CD4-positive, alpha-beta T cell (primary cell): ENCODE measurements at regions not wholly inside any gene's neighbourhood (a gene's known extent, or its start where the extent isn't known, plus 50 kb on each side); places are given as distances from the start of the nearest gene placed in this dataset.

Experiments used
- ATAC-seq: fragments of 200-7000 bp; cut with Tn5 transposase; one replicate; pipeline ENCODE4 v1.10.0; 2022; ENCODE audit warnings: mild to moderate bottlenecking; ENCODE audit not compliant: poor library complexity
- CTCF ChIA-PET: fragments of 350-600 bp; sonication (Branson Sonifier 250); formaldehyde crosslinking; loops from one replicate; lab custom pipeline; 2021; ENCODE audit warnings: antibody characterized with exemption, inconsistent platforms; lab: Charles Lee
- POLR2A ChIA-PET: fragments of 350-600 bp; sonication (Branson Sonifier 250); formaldehyde crosslinking; loops from one replicate; lab custom pipeline; 2021; ENCODE audit warnings: antibody characterized with exemption, inconsistent platforms; lab: Charles Lee
- DNase-seq, 14 experiments: peaks; one replicate each; pipeline ENCODE4 v3.0.0-alpha.2; 2013 to 2020; ENCODE audit warnings: mixed read lengths in 2 of 14
- H3K27ac ChIP-seq, 2 donors: one replicate each; pipeline versions ENCODE4 v1.5.1 to v1.7.0; 2013; ENCODE audit warnings: low read length in 2 of 2, low read depth in 1 of 2, mild to moderate bottlenecking in 1 of 2
- H3K27me3 ChIP-seq, 2 experiments: 1 replicate in 1 of 2; 2 replicates in 1 of 2; pipeline versions ENCODE4 v1.6.1 to v1.7.0; 2013; ENCODE audit warnings: low read length in 2 of 2, control low read depth in 1 of 2, mild to moderate bottlenecking in 1 of 2, moderate library complexity in 1 of 2; ENCODE audit not compliant: insufficient read depth in 2 of 2, control insufficient read depth in 1 of 2
- H3K36me3 ChIP-seq: one replicate; pipeline ENCODE4 v1.6.1; 2013; ENCODE audit warnings: low read length, control low read depth; ENCODE audit not compliant: insufficient read depth
- H3K4me1 ChIP-seq: one replicate; pipeline ENCODE4 v1.6.1; 2013; ENCODE audit warnings: low read length, control low read depth; ENCODE audit not compliant: insufficient read depth
- H3K4me3 ChIP-seq: one replicate; pipeline ENCODE4 v1.5.1; 2013; ENCODE audit warnings: mild to moderate bottlenecking, low read length, moderate library complexity
- H3K9me3 ChIP-seq, 2 experiments: 1 replicate in 1 of 2; 2 replicates in 1 of 2; pipeline versions ENCODE4 v1.6.1 to v1.7.0; 2013; ENCODE audit warnings: low read length in 2 of 2, mild to moderate bottlenecking in 2 of 2, control low read depth in 1 of 2, moderate library complexity in 1 of 2; ENCODE audit not compliant: control insufficient read depth in 1 of 2, insufficient read depth in 1 of 2
- H3K27ac Mint-ChIP-seq: one replicate; pipeline ENCODE4 v1.8.0; 2020; ENCODE audit warnings: mixed read lengths
- H3K27me3 Mint-ChIP-seq: one replicate; pipeline ENCODE4 v1.8.0; 2021; ENCODE audit warnings: mixed read lengths
- H3K36me3 Mint-ChIP-seq: one replicate; pipeline ENCODE4 v1.8.0; 2021; ENCODE audit warnings: low read depth, mixed read lengths
- H3K4me1 Mint-ChIP-seq: one replicate; pipeline ENCODE4 v1.8.0; 2021; ENCODE audit warnings: low read depth, mixed read lengths
- H3K4me3 Mint-ChIP-seq: one replicate; pipeline ENCODE4 v1.8.0; 2020; ENCODE audit warnings: mild to moderate bottlenecking, mixed read lengths
- H3K9me3 Mint-ChIP-seq: one replicate; pipeline ENCODE4 v1.8.0; 2020; ENCODE audit warnings: mixed read lengths
- CTCF ChIP-seq: fragments of 200-600 bp; IDR thresholded peaks from one replicate; pipeline ENCODE4 v1.8.0; 2022; ENCODE audit warnings: antibody characterized with exemption, mild to moderate bottlenecking
- intact Hi-C, 2 experiments: fragments of 100-400 bp; cut with DNase I in 1 of 2; cut with micrococcal nuclease in 1 of 2; formaldehyde crosslinking; loops; one replicate each; pipeline versions ENCODE4 v1.15.1 to v1.9.0; 2023 to 2025; cut with DNase I, micrococcal nuclease

- Histone ChIP-seq H3K27ac (no peak overlapping the region), H3K27me3 (peaks cover 4% of the 10 kb centered on the region in 2 experiments), H3K9me3 (peaks cover 0 to under 1% of the 10 kb centered on the region in 2 experiments), H3K4me3 (no peak overlapping the region), H3K36me3 (no peaks in the 10 kb centered on the region), H3K4me1 (no peaks in the 10 kb centered on the region)
- DNase-seq (no peak), ATAC-seq (no peak)
- intact Hi-C loops: no loop called here
- Mint-ChIP-seq H3K27ac (no peak overlapping the region), H3K27me3 (peaks cover 40% of the 10 kb centered on the region), H3K4me3 (no peak overlapping the region), H3K9me3 (peaks cover 5% of the 10 kb centered on the region), H3K4me1 (no peaks in the 10 kb centered on the region), H3K36me3 (no peaks in the 10 kb centered on the region)
- POLR2A ChIA-PET: no interaction called here
- no peak for TF ChIP-seq CTCF
- CTCF ChIA-PET: no interaction called here
Observed at GRCh38 chr22:49408102-49408836, 419.4 kb downstream of the BRD1 start.

- no peak for DNase-seq
- Mint-ChIP-seq H3K27me3 (peaks cover 37% of the 10 kb centered on the region), H3K9me3 (peaks cover 5% of the 10 kb centered on the region), H3K4me1 (no peaks in the 10 kb centered on the region), H3K4me3 (no peak overlapping the region), H3K27ac (no peak overlapping the region), H3K36me3 (no peaks in the 10 kb centered on the region)
- Histone ChIP-seq H3K4me1 (no peaks in the 10 kb centered on the region), H3K27ac (no peak overlapping the region), H3K27me3 (peaks cover 4% of the 10 kb centered on the region in 2 experiments), H3K9me3 (peaks cover 0 to 3% of the 10 kb centered on the region in 2 experiments), H3K4me3 (no peak overlapping the region), H3K36me3 (no peaks in the 10 kb centered on the region)
- ChIA-PET CTCF (no interaction called here), POLR2A (no interaction called here)
- TF ChIP-seq CTCF: no peak
- no peak for ATAC-seq
- intact Hi-C loops: no loop called here
Observed at GRCh38 chr22:49406879-49407587, 420.6 kb downstream of the BRD1 start.

GRCh38 chr22:49406047-49406650 lies 421.5 kb downstream of the BRD1 start:
- Histone ChIP-seq H3K27ac (no peak overlapping the region), H3K36me3 (no peaks in the 10 kb centered on the region), H3K4me1 (no peaks in the 10 kb centered on the region), H3K9me3 (peaks cover 0 to 3% of the 10 kb centered on the region in 2 experiments), H3K27me3 (peaks cover 4% of the 10 kb centered on the region in 2 experiments), H3K4me3 (no peak overlapping the region)
- no peak for TF ChIP-seq CTCF
- Mint-ChIP-seq H3K4me3 (no peak overlapping the region), H3K27me3 (peaks cover 37% of the 10 kb centered on the region), H3K27ac (no peak overlapping the region), H3K36me3 (no peaks in the 10 kb centered on the region), H3K9me3 (peaks cover 5% of the 10 kb centered on the region), H3K4me1 (no peaks in the 10 kb centered on the region)
- intact Hi-C loops: no loop called here
- ATAC-seq (no peak), DNase-seq (no peak)
- ChIA-PET POLR2A (no interaction called here), CTCF (no interaction called here)
